ENCODE measurements at regions not wholly inside any gene's neighbourhood (a gene's known extent, or its start where the extent isn't known, plus 50 kb on each side); places are given as distances from the start of the nearest gene placed in this dataset.

- Histone ChIP-seq H3K4me1 (ENCODE audit: control insufficient read depth, extremely low read depth, insufficient read depth, low read length) (no peaks in the 10 kb centered on the region), H3K27me3 (ENCODE audit: control insufficient read depth in 2 of 2, insufficient read depth in 2 of 2, low read length in 2 of 2) (no peaks in the 10 kb centered on the region), H3K9me3 (replicated peaks; ENCODE audit: control insufficient read depth, insufficient read depth, low read length) (no peaks in the 10 kb centered on the region), H3K4me3 (replicated peaks in 1 of 3; ENCODE audit: insufficient read depth in 1 of 3, low read depth in 1 of 3, low read length in 3 of 3) (no peak overlapping the region), H3K9ac (replicated peaks; ENCODE audit: extremely low read depth, insufficient read depth, low read length) (no peak overlapping the region), H3K4me2 (ENCODE audit: insufficient read depth, low read length) (no peak overlapping the region), H2AFZ (ENCODE audit: low read depth, low read length) (no peak overlapping the region), H3K36me3 (ENCODE audit: control insufficient read depth in 2 of 2, extremely low read depth in 1 of 2, insufficient read depth in 2 of 2, low read length in 2 of 2) (no peaks in the 10 kb centered on the region), H3K27ac (ENCODE audit: insufficient read depth, low read depth, low read length) (no peak overlapping the region), H3K79me2 (ENCODE audit: control insufficient read depth, insufficient read depth, low read length) (no peaks in the 10 kb centered on the region), H4K20me1 (replicated peaks; ENCODE audit: control insufficient read depth, extremely low read depth, insufficient read depth, low read length) (no peaks in the 10 kb centered on the region), H3K9me1 (replicated peaks; ENCODE audit: control insufficient read depth, extremely low read depth, insufficient read depth, low read length) (no peaks in the 10 kb centered on the region)
- no peak for TF ChIP-seq GATA2 (IDR thresholded peaks at IDR 0.05; ENCODE audit: insufficient read depth, insufficient read length, low read depth, low read length)
- TF ChIP-seq CTCF (IDR thresholded peaks at IDR 0.05; ENCODE audit: extremely low read depth in 1 of 2, insufficient read depth in 1 of 2, low read depth in 1 of 2, low read length in 2 of 2) = no peak
- TF ChIP-seq EZH2 (IDR thresholded peaks at IDR 0.05; ENCODE audit: borderline replicate concordance, low read depth, low read length, severe bottlenecking) = no peak
- no peak for TF ChIP-seq FOS (IDR thresholded peaks at IDR 0.05; ENCODE audit: borderline replicate concordance, insufficient read depth, low read length)
- no peak for TF ChIP-seq JUN (IDR thresholded peaks at IDR 0.05; ENCODE audit: borderline replicate concordance, insufficient read depth, insufficient read length, low read depth)
- no peak for TF ChIP-seq POLR2A (IDR thresholded peaks at IDR 0.05; ENCODE audit: low read depth, low read length)
- TF ChIP-seq POLR2AphosphoS5 (IDR thresholded peaks at IDR 0.05; ENCODE audit: insufficient read depth, low read depth, low read length) = no peak
- TF ChIP-seq MAX (IDR thresholded peaks at IDR 0.05; ENCODE audit: insufficient read depth, insufficient read length) = no peak
- no peak for TF ChIP-seq MYC (IDR thresholded peaks at IDR 0.05; ENCODE audit: low read depth, low read length)
- dilution Hi-C loops (cut with MboI; ENCODE audit: extremely low pct_ligation_motif_present, low sequenced_read_pairs) = no loop called here
- no peak for FAIRE-seq
- DNase-seq (ENCODE audit: low read depth, low spot score) = no peak
- ChIA-PET CTCF (no interaction called here), POLR2A (no interaction called here)
- intact Hi-C loops (cut with micrococcal nuclease) = no loop called here
- no TSS peak for BruUV-seq (replicated peaks)
Observed at GRCh38 chr14:85093631-85094330, 436.2 kb upstream of the FLRT2 start.
